DMS79 (cell line): ENCODE measurements at regions not wholly inside any gene's neighbourhood (a gene's known extent, or its start where the extent isn't known, plus 50 kb on each side); places are given as distances from the start of the nearest gene placed in this dataset.
"Not testable (repeated sequence)": the region's sequence is repeated elsewhere in the genome, so short reads cannot be mapped to it uniquely, and the experiment has no call there.

Experiments
- DNase-seq: peaks from one replicate; lab custom pipeline; 2025; lab: John Stamatoyannopoulos, UW

DNA sequence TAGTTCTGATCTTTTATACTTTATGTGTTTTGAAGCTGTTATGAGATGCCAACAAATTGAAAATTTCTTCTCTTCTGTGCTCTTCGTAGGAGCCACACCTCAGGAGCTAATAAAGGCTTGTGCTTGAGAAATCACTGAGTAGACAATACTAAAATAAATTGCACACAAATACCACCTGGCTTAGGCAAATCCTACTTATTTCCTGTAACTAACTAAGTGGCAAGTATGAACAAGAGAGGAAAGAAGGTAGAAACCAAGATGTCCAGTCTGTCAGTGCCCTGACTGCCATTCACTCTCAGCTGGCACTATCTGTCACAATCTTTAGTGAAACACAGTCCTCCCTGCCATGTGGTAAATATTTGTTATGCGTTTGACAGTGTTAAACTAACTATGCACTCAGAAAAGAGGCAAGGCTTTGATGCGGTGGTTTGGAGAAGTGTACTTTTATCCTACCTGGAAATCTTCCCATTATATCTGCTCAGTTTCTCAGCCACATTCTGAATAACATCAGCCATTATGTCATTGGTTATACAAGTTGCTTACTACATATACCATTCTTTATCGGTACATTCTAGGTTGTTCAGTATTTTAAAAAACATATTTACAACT is 293.4 kb upstream of the VWC2 start:
- no peak for DNase-seq

DNA sequence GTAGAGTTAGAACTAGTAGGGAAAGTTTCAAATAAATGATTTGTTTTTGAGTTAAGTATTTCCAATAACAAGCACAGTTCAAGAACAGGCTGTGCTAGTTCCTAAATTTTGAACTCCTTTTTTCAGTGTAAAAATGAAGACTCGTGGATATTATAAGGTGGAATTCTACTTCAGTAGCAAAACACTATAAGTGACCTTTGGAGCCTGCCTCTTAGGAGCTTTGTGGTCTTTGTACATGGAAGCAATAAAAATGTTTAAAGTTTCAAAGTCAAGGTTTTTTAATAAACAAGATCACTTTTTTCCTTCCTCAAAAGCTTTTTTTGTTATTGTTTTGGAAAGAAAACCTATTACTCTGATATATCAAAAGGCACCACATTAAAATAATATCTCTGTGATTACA is 292.4 kb upstream of the VWC2 start:
- DNase-seq: no peak

DNA sequence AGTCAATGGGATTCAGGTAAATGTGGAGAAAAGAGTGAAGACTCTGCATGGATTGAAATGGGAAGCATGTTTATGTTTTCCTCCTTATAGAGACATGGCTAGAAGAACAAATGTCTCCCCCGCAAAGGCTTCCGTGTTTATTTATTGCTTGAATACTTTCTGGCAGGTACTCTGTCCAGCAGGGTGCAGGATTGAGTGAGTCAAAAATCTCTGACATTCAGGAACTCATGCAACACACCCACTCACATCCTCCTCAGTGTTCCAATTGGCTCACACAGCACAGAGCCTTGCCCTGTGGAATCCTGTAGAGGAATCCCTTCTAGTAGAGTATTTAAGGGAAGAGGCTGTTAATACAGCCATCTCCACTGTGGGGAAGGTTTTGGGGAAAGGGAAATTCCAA is 290.3 kb upstream of the VWC2 start:
- no peak for DNase-seq

DNA sequence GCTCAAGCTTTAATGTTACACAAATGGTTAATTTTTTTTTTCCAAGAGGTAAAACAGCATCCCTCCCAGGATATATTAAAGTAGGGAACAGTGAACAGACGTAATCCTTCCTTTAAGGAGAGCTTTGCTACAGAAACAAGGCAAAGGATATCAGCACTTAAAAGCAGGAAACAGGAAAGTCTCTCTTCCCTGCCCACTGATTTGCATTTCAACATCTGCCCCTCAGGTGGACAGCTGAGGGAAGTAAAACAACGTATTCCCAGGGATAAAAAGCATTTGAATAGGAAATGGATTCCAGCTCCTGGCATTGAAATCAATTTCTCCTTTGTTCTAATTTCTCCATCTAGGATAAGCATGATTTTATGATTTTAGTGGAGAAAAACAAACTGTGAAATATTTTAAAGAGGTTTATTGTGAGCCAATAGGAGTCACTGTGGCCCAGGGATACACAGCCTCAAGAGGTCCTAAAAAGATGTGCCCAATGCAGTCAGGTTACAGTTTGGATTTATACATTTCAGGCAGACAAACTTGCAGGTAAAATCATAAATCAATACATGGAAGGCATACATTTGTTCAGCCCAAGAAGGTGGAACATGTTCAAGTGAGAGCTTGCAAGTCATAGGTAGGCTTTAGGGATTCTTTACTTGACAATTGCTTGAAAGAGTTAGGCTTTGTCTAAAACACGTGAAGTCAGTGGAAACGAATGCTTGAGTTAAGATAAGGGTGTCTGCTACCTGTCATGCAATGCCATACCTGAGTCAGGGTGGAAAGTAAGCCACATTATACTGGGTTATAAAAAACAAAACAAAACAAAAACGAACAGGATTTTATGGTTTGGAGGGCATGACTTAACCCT is 286.2 kb upstream of the VWC2 start:
- DNase-seq: no peak

DNA sequence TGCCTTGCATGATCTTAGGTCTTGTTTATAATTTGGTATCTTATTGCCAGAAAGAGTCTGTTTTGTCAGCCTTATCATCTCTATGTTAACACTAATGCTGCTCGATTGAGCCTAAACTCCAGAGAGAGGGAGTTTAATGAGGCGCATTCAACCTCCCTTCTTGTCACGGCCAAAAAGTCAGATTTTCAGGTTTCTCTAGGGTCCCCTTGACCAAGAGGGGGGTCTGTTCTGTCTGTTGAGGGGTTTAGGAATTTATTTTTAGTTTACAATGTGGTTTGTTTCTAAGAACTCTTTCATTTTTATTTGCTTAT is 285.7 kb upstream of the VWC2 start:
- no peak for DNase-seq

DNA sequence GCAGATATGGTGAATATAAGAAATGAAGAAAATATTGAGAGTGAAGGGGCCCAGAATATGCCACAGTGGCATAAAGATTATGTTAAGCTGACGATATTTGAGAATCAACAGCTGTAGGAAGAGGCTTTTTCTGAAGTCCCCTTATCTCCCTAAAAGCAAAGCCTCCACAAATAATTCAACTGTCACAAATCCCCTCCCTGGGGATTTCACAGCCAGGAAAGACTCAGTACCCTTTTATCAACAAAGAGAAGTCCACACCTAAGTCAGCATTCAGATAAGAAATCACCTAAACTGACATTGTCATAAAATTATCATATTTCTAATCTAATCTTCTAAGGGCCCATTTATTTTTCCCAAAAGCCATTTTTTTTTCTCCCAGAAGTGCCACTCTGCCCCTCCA is 284.9 kb upstream of the VWC2 start:
- DNase-seq: no peak

DNA sequence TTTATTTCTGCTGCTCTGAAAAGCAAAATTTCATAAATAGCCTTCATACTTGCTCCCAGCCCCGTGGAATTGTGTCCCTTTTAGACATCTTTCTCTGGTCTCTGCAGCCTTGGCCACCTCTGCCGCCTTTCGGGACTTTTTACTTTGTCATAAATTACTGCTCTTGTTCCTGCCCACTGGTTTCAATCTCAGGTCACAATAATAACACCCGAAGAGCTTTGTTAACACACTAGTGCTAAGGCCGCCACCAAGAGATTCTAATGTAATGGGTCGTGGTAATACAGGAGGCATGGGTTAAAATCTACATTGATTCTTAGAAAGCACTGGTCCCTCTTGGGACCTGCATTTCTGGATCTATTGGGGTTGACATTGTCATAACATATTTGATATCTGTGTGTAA is 276.0 kb upstream of the VWC2 start:
- no peak for DNase-seq

DNA sequence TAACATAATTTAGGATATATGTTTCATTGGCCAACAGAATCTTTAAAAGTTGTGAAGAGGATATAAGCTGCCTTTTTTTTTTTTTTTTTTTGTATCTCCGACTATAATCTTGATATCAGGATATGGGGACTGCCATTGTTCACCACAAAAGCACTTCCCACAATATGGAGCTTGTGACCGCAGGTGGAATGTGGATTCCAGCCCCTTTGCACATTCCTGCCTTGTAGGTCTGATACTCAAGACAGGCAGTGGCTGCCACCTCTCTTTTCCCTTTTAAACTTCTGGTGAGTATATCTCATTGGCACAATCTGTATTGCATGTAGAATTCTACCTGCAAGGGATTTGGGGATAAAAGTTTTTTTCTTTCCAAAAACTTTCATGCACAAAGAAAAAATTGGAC is 272.7 kb upstream of the VWC2 start:
- no peak for DNase-seq

DNA sequence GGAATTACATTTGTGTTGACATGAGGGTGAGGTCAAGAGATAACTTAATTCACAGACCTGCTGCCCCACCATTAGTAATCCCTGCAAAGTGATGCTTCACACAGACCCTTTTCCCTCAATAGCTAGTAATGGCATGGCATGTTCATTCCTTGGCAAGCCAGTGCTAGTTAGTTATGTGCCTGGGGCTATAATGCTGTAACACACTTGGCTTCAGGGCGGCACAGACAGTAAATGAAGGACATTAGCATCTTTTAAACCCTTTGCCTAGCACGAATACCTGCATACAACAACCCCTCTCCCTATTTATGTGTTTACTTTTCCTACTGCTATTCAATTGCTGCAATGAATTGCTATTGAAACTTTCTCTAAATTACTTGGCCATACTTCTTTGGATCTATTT is 266.2 kb upstream of the VWC2 start:
- not testable (repeated sequence) for DNase-seq

DNA sequence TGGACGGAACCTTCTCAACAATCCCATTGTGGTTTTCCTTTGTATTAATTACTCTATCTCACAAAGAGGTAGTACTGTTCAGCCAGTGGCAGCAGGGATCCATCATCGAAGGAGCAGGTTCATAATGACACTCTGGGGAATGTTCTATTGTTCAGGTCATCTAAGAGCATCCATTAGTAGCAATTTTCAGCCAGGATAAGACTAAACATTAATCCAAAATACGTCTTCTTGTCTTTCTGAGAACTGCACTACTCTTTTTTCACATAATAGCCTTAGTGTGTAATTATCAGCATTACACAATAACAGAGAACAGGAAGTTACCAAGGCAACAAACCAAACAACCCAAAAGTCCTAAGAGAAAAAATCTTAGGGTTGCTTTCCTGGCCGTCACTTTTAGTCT is 259.5 kb upstream of the VWC2 start:
- DNase-seq: no peak

DNA sequence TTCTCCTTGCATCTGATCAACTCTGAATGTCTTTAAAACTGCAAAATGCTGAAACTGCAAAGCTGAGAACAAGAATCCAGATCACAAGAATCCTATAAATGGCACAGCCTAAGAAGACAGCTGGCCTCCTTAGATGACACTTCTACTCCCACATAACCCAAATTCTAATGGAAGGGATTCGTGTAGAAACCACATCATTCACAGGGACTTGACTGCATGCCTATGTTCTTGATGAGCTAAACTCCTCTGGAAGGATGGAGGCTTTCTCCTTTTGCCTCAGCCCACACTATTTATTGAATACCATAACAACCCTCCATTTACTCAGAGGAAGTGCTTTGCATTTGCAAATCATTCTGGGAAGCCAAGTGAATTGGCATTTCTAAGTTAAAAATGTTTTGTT is 252.5 kb upstream of the VWC2 start:
- no peak for DNase-seq

DNA sequence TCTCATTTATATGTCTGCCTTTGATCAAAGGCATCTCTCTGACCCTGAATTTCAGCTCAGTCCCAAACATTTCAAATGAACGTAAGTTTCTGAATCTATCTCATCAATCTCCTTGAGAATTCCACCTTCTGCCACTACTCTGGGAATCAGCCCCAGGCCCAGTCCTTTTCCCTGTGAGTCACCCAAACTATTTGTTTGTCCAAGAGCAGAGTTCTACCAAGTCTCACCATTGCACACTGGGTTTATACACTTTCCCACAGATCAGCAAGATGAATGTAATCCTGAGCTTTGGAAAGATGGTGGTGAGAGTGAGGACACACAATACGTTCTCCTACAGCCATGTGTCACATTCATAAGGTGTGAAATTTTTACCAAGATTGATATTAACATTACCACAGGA is 251.3 kb upstream of the VWC2 start:
- no peak for DNase-seq

DNA sequence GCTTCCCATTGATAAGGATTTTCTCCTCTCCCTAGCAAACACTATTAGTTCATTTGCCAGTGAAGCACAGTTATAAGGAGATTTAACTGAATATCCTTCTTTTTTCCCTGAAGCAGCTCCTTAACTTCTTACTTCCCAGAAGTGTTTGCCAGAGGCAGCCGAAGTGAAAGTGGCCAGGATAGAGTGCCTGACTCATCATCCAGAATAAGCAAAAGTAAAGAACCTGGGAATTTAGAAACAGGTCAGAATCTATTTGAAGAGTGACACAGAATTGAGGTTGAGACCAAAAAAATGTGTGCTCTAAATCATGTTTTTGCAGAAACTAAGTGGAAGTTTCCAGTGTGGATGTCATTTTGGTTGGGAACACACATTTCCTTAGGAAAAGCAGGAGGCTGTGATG is 249.6 kb upstream of the VWC2 start:
- no peak for DNase-seq

DNA sequence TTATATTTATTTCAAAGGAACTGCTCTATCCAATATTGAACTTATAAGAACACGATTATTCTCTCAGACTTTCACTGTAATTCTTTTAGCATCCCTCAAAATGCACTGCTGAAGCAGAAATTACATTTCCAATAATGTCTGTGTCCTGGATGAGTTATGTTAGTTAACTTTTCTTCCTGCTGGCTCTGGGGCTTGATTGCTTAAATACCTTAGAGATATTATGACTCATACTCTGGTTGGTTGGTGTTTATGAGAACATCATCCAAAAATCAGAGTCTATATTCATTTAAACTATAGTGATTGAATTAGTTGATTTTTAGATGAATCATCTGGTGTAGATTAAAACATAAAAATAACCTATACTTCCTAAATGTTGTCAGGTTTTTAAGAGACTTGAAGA is 246.3 kb upstream of the VWC2 start:
- DNase-seq: no peak

DNA sequence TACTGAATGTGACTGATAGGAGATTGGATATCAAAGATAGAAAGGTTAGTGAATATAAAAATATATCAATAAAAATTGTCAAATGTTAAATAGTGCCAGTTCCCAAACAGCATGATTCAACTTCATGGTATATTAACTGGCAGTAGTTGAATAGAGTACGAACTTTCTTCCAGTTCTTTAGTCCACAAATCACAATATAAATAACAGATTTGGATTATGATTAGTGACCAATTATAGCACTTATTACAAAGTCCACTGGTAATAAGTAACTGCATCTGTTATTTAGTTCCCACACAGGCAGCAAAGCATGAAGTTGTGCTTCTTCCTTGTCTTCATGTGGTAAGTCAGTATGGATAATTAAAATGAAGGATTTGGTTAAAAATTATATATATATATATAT is 243.0 kb upstream of the VWC2 start:
- DNase-seq: no peak

DNA sequence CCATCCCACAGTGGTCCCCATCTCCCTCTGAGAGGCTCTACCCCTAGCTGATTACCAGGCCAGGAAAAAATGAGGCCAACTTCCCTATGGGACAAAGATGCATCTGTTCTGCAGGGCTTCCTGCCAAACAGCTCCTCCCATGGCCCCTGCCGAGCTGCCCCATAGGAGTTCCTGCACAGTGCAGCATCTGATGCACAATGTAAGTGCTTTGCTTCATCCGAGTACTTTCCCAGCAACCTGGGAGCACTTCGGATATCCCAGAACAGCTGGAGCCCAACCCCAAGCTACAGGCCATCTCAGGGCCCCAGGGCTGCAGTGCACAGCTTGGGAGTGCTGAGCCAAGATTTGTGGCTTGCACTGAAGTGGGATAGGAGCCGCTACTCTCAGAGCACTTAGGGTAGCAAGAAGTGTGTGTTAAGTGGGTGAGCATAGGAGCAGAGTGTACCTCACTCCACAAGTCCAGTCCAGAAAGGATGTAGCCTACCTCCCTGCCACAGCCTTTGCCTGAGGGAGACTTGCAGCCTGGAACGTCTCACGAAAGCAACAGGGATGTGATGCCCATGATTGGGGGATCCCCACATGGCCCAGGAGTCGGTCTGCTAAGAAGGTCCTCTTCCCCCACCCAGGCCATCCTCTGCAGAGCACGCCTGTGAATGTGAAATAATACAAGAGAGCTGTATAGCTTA is 209.6 kb upstream of the VWC2 start:
- no peak for DNase-seq

DNA sequence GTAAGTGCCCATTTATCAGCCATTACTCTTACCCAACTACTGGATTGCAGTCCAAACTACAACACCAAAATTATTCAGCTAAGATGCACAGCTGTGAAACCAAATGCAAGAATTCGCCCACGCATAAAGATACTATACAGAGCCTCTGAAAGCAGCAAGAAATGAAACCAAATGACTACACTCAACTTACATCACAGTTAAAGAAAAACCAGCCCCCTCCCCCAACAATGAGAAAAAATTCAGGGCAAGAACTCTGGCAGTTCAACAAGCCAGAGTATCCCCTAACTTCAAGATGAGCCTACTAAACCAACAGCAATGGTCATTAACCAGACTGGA is 209.1 kb upstream of the VWC2 start:
- DNase-seq: no peak

DNA sequence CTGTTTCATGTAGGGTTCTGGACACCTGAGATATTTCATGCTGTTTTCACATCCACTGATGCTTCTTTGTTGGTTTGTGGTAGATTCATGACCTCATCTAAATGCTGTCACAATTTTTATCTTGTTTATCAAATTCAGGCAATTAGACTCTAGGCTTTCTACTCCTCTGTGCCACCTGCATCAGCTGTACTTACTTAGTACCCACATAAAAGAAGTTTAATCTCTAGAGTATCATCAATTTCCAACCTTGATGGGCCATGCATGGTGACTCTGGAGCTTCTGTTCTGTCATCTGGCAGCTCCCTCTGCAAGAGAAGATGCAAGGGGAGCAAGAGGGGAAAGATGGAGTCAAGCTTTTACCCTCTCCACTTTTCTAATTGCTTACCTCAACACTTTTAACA is 195.9 kb upstream of the VWC2 start:
- no peak for DNase-seq

DNA sequence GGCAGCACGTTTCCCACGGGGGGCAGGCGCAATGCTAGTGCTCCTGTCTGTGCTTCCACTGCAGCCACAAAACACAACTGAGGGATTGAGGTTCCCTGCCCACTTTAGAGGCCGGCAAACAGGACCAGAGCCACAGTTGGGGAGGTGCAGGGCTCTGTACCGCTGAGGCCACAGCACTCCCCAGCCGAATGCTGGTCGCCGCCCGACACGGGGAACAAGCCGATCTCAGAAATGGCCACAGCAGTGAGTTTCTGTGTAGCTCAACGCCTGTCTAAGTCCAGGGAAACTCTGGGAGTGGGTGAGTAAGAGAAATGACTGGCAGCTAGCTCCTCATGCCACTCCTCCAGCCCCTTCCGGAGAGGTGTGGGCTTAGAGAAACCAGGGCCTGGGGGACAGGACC is 194.0 kb upstream of the VWC2 start:
- DNase-seq: no peak

DNA sequence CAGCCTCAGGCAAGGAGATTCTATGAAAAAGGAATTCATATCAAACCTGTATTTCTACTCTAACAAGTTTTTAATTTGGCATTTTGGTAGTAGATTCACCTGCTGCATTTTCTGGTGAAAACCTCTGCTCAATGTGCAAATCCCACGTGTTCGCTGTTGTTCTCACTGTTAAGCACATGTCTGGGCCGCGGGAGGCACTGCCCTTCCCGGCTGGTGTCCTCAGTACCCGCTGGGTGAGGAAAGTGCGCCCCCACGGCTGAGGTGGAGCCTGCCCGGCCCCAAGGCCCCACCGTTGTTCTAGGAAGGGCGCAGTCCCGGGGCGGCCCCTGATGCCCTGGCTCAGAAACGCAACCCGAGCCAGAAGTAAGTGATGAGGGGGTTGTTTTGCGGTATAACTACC is 193.4 kb upstream of the VWC2 start:
- no peak for DNase-seq

DNA sequence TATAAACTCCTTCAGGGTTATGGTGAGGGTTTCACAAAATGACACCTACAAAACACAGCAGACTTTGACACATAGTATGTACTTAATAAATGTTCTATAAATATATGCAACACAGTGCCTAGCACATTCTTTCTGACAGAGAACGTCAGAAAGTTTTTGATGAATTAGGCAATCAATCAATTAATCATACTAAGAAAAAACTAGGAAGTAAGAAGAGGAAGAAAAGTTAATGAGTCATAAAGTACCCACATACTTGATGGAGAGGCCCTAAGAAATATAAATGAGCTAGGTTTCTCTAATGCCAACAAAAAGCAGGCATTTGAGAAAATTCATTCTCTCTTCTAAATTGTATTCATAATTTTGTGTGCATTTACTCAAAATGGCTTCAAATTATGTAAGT is 192.7 kb upstream of the VWC2 start:
- DNase-seq: no peak

DNA sequence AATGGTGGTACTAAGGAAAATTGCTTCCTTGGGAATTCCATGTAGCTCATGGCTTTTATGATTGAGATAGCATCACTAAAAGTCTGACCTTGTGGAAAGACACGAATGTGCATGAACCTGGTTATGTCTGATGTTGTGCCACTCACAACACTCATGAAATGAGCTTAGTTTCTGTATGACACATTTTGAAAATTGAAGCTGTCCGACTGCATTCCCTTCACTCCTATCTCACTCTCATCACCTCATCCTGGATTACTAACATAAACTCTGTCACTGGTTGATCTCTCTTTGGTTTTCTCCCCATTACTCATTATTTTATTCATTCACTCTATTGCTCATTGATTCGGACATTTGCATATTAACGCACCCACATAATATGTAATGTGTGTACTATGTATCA is 190.0 kb upstream of the VWC2 start:
- DNase-seq: no peak

DNA sequence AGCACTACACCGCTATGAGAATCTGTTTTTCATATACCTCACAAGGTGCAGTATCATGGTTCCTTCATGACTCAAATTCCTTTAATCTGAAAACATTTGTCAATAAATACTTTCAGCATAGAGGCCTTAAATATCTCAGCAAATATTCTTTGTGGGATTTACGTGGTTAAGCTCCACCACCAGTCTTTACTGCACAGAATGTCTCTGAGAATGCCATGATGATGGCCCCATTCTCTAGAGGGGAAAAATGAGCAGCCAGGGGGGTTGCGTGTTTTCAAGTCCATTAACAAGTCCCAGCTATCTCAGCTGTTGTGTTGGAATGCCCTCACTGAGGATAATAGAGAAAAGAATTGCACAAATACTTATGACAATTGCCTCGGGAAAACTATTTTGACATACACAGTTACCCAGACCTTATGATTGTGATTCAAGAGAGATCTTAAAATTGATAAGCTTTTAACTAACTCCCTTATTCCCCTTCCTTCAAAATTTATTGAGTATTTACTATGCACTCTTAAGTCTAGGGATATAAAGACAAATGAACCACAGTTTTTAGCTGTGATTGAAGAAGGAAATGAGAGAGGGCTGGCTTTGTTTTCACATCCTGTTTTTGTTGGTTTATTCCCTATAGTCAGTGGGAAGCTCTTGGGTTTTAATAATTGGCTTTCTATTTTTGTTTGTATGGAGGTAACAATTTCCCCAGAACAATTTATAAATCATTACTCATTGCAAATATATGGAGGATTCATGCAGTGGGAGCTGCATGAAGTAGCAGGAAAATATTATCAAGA is 176.5 kb upstream of the VWC2 start:
- DNase-seq: no peak
